Bronchial epithelial cell (primary cell): ENCODE measurements at regions not wholly inside any gene's neighbourhood (a gene's known extent, or its start where the extent isn't known, plus 50 kb on each side); places are given as distances from the start of the nearest gene placed in this dataset.

Source experiments
- DNase-seq: peaks from one replicate; pipeline ENCODE4 v3.0.0-alpha.2; 2010; ENCODE audit warnings: low read depth
- FAIRE-seq: peaks from 2 replicates; lab custom pipeline; 2011; peaks lifted over from hg19 to GRCh38; lab: Jason Lieb, UNC
- H3K27me3 ChIP-seq: 2 replicates; pipeline ENCODE4 v1.5.1; 2011; ENCODE audit warnings: low read length; ENCODE audit not compliant: control insufficient read depth, insufficient read depth
- H3K36me3 ChIP-seq: 2 replicates; pipeline ENCODE4 v1.5.1; 2011; ENCODE audit warnings: low read length; ENCODE audit not compliant: control insufficient read depth, insufficient read depth
- H3K4me3 ChIP-seq: 2 replicates; pipeline ENCODE4 v1.5.1; 2011; ENCODE audit warnings: mild to moderate bottlenecking, low read depth, low read length, control low read depth
- CTCF ChIP-seq: IDR thresholded peaks from 2 replicates; pipeline ENCODE4 v1.5.1; 2011; ENCODE audit warnings: mild to moderate bottlenecking, moderate library complexity, low read length, control low read depth, inconsistent platforms; ENCODE audit not compliant: insufficient read depth, severe bottlenecking

DNA sequence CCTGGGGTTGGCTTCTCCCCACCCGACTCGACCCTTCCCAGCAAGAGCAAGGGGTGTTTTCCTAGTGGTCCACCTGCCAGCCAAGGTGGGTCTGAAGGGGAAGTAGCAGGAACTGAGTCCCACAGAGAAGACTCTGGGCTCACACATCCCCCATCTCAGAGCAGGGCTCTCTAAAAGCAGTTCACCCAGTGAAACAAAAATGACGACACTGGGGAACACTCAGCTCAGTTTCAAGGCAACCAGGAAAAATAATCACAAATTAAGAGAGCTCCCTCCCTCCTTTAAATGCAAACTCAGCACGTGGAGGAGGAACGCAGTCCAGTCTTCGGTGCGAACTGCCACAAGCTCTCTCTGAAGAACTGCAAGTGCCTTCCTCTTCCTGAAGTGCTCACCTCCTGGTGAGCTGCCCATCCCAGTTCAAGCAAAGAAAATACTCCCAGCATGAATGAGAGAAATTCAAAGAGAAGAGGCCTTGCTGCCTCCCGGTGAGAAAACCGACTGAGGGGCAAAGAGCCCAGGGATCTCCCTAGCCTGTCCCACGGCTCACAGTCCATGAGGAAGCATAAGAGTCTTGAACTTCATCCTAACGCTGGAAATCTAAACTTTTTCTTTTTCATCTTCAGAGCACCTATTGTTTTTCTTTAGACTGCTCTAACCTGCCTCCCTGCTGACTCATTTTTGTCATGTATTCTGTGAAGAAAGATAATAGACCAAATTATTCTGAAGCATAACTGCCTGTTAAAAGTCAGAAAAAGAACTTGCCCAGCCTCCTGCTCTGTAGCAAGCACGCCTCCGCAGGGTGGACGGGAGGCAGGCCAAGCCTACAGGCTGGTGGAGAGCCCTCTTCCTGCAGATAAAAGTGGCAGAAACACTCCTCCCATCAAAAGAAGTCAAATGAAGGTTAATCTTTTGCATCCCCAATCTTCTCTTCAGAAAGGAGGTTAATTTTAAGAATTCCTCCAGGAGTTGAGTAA is 281.4 kb downstream of the HHIPL2 start:
- FAIRE-seq: no peak
- Histone ChIP-seq H3K36me3 (no peaks in the 10 kb centered on the region), H3K27me3 (no peaks in the 10 kb centered on the region), H3K4me3 (no peak overlapping the region)
- DNase-seq: peak; percentile 8
- TF ChIP-seq CTCF: no peak

DNA sequence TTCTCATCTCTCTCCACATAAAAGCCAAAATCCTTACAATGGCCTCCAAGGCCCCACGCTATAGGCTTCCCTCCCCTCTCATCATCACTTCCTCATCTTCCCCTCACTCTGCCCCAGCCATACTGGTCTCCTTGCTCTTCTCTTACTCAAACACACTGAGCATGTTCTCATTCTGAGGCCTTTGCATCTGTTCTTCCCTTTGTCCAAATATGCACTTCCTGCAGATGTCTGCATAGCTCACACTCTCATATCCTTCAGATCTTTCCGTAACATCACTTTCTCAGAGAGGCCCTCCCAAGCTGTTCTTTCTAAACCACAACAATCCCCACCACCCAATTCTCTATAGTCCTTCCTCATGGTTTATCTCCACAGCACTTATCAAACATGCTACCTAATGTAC is 284.1 kb downstream of the HHIPL2 start:
- H3K27me3 ChIP-seq: no peaks in the 10 kb centered on the region
- FAIRE-seq (no peak), DNase-seq (no peak)
- H3K36me3 ChIP-seq: no peaks in the 10 kb centered on the region
- no peak for TF ChIP-seq CTCF
- H3K4me3 ChIP-seq: no peak overlapping the region

- no peak for TF ChIP-seq CTCF
- H3K4me3 ChIP-seq: no peak overlapping the region
- H3K36me3 ChIP-seq: no peaks in the 10 kb centered on the region
- no peak for DNase-seq
- H3K27me3 ChIP-seq: no peaks in the 10 kb centered on the region
- no peak for FAIRE-seq
Measured at GRCh38 chr1:222257027-222257426, 290.9 kb downstream of the HHIPL2 start.

- no peak for DNase-seq
- Histone ChIP-seq H3K27me3 (no peaks in the 10 kb centered on the region), H3K36me3 (no peaks in the 10 kb centered on the region), H3K4me3 (no peak overlapping the region)
- TF ChIP-seq CTCF: no peak
- FAIRE-seq: no peak
Measured at GRCh38 chr1:222256058-222256457, 291.8 kb downstream of the HHIPL2 start.

- FAIRE-seq: no peak
- H3K36me3 ChIP-seq: no peaks in the 10 kb centered on the region
- no peak for TF ChIP-seq CTCF
- no peak for DNase-seq
- H3K4me3 ChIP-seq: no peak overlapping the region
- no peaks in the 10 kb centered on the region for H3K27me3 ChIP-seq
Measured at GRCh38 chr1:222252788-222253187, 295.1 kb downstream of the HHIPL2 start.
